ENCODE measurements at regions not wholly inside any gene's neighbourhood (a gene's known extent, or its start where the extent isn't known, plus 50 kb on each side); places are given as distances from the start of the nearest gene placed in this dataset.

DNA sequence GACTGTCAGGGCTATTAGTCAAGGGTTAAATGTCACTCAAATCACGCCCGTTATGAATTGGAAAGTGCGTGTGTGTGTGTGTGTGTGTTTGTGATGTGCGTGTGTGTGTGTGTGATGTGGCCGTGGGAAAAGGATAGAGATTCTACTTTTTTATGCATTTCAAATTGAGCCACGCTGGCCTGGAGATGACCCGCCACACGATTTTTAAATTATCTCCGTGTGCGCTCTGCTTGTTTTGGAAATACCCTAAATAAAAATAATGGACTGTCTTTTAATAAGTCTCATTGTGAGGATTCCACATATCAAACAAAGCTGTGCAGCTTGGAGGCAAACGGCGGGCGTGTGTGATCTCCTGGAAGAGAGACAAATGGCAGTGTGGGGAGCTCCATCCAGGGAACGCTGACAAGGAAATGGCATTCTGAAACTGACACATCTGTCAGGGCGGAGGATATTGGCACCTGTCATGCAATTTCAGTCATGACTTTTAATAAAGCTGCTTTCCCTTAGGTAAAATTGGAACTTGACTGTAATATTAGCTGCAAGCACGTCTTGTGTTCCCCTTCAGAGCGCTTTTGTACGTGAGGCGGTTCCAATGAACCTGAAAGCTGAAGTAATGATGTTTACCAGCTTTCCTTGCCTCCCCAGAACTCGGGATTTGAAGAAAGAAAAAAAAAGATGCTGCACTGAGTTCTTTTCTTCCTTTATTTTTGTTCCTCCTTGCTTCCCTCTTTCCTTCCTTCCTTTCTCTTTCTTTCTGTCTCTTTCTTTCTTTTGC, 381.8 kb upstream of the SMIM21 start:
- DNase-seq (ENCODE audit: low spot score) = no peak

- no peak for DNase-seq (ENCODE audit: low spot score)
Measured at GRCh38 chr18:75805265-75805664, 377.8 kb upstream of the SMIM21 start.

DNA sequence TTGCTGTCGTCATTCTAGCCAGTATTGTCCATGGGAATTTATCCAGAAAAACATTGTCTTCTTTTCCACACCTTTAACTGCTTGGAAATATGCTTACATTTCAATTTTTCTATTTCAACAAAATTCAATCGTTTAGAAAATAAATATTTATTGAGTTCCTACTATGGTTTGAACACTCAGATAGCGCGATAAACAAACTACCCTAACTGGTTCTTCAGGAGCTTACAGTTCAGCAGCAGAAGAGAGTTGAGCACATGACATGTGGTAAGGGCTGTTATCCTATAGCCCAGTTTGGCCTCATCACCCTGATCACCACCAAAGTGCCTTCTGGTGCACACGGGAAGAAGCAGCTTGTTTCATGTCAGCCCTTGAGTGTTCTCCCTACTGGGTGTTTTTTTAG, 375.2 kb upstream of the SMIM21 start:
- DNase-seq (ENCODE audit: low spot score) = no peak

DNA sequence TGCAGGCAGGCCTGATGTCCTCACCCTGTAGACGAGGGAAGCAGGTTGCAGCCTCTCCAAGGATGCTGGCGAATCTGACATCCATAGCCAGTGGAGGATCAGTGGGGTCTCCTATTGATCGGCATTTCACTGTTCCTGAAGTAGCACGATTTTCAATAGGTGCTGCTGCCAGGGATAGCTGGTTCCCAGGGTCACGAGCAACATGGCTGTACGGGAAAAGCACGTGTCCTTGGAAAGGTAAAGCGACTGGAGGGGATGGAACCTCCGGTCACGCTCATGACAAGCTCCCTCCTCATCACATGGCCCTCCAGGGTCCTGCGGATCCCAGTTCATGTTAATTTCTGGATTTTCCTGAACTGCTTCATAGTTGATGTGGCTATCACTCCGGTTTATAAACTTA, 373.7 kb upstream of the SMIM21 start:
- DNase-seq (ENCODE audit: low spot score) = no peak

GRCh38 chr18:75800331-75800648, 372.8 kb upstream of the SMIM21 start:
- DNase-seq (ENCODE audit: low spot score) = no peak

- peak; percentile 46 for DNase-seq (ENCODE audit: low spot score)
Measured at GRCh38 chr18:75799449-75800330, 372.2 kb upstream of the SMIM21 start.

DNA sequence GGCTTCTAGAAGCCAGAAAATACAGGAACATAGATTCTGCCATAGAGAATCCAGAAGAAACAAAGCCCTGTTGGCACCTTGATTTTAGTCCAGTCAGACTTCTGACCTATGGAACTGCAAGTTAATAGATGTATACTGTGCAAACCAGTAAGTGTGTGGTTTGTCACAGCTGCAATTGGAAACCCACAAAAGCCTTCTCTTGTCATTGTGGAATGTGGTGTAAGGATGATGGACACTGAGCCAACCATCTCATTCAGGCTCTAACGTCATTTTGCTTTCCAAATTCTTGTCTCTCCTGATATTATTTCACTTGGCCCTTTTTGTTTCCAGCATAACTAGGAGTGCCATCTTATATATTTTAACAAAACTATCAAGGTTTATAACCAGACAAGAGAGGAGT, 369.5 kb upstream of the SMIM21 start:
- no peak for DNase-seq (ENCODE audit: low spot score)

- no peak for DNase-seq (ENCODE audit: low spot score)
Measured at GRCh38 chr18:75790796-75791195, 363.3 kb upstream of the SMIM21 start.

DNA sequence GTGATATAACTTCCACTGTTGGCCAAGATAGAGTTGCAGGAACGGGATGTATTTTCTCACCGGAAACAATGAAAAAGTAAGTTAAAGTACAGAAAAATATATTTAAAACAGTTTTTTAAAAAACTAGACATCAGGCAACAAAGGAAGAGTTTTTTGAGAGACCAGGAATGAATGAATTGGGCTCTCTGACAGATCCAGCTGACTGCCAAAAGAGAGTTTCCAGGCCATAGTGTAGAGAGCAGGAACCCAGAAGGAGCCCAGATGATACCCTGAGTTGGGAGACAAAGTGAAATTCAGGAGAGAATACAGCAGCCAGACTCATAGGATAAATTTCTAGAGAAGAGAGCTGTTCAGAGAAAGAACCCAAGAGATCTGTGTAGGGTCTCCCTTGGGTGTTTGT, 362.6 kb upstream of the SMIM21 start:
- no peak for DNase-seq (ENCODE audit: low spot score)

DNA sequence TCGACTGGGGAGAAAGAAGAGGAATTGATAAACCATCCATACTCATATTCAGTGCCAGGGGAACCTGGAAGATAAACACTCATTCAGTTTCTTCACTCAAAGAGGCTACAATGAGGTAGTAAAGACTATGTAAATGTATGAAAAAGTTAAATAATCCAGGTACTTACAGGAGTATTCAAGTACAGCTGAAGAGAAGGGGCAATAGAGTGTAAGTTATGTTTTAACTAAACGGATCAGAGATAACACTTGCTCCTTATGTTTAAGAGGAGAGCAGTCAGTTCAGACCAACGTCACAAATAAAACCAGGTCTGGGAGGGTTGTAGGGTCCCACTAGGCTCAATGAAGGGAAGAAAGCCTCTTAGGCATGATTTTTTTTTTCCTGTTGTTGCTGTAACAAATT, 358.3 kb upstream of the SMIM21 start:
- no peak for DNase-seq (ENCODE audit: low spot score)

DNA sequence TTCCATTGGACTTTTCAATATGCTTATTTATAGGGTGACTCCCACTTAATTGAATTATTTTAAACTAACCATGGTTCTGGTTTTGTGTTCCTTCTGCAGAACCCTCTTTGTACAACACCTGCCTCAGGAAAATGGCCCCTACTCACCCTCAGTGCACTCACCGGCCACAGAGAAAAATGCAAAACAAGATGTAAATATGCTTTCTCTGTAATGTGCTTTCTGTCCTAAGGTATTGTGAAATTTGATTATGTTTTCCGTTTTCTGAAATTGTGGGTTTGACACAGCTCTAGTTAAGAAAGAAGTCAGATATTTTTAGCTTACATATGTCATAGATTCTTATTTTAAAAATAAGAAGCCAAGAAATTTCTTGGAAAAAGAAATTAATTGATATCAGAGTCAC, 357.7 kb upstream of the SMIM21 start:
- no peak for DNase-seq (ENCODE audit: low spot score)

DNA sequence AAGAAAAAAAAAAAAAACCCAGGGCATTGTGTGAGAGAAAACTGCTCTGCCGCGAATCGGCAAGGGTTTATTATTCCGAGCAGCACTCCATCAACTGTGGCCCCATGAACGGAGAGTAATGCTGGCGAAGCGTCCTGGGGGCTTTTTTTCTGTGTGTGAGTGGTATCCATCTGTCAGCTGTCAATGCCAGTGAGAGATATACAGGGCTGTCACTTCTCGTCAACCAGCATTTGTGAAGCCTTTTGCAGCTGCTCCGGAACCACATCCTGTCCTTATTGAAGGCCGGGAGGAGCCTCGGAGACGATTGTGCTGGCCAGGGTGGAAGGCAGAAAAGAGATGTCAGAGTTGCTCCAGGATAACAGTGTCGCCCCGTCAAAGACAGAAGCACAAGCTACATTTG, 356.9 kb upstream of the SMIM21 start:
- no peak for DNase-seq (ENCODE audit: low spot score)

DNA sequence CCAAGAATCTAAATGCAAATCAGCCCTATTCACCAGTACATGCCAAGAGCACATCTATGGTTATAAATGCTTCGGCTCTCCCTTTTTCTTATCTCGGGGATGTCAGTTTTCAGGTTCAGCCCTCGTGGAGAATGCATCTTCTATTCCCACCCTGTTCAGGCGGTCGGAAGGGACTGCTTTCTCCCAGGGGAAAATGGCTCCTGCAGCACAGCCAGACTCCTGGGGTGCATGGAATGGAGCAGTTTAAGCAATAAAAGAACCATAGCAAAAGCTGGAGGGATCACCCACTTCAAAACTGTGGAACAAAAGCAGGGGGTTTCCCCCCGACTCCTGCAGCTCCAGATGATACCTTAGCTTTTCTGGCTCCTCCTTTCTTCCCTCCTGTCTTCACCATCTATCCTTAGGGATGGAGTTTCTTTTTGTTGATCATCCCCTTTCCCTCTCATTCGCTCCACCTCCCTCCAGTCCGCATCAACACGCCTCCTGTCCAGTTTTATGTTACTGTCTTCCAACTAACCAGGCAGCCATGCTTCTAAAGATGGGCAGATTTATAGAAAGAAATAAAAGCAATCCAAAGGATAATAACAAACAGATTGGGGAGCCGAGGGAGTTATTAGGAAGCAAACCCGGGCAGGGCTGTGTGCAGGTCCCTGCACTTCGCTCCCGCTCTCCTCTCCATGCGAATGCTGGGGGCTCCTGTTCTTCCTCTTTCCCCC, 356.2 kb upstream of the SMIM21 start:
- DNase-seq (ENCODE audit: low spot score) = no peak

DNA sequence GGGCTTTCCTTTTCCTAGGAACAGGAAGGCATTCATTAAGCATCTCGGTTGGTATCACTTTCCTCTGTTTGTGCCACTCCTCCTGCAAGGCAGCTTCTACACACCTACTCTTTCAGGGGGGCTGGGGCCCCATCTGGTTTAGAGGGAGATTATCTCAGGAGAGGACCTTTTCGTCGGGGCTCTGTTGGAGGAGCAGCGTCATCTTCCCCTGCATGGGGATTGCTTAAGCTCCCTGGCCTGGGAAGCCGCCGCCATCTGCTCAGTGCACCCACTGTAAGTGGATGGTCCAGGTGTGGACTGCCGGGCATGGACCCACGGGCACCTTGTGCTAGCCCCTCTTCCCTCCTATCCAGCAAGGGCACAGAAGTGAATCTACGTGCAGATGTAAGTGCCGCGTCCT, 355.3 kb upstream of the SMIM21 start:
- DNase-seq (ENCODE audit: low spot score) = no peak

DNA sequence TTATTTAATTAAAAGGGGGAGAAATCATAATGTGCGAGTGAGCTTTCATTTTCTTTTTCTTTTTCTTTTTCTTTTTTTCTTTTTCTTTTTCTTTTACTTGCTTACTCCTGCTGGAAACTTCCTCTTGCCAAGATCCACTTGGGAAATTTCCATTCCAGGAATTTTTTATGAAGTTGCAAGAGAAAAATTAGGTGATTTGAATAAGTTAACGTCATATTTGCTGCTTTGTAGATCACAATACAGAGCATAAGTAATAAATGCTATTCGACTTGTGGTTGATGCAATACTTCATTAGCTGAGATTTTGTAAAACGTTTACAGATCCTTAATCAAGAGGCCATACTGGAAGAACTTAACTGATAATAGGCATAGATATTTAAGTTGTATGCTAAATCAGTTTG, 354.7 kb upstream of the SMIM21 start:
- DNase-seq (ENCODE audit: low spot score) = no peak

GRCh38 chr18:75779910-75780309, 352.4 kb upstream of the SMIM21 start:
- no peak for DNase-seq (ENCODE audit: low spot score)

DNA sequence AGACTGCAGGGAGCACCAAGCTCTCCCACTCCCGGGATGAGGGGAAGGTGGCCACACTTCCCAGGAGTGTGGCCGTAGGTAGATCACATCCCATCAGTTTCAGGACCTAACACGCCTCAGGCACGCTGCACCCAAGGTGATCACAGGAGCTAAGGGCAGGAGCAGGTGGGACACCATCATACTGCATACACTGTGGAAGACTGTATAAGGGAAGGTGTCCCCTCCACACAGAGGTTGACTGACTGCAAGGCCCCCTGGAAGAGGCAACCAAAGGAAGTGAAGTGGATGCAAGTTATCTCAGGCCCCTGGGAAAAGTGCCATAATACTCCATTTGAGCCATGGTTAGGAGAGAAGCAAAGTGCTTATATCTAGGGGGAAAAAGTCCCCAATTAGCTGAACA, 351.9 kb upstream of the SMIM21 start:
- no peak for DNase-seq (ENCODE audit: low spot score)

- no peak for DNase-seq (ENCODE audit: low spot score)
Measured at GRCh38 chr18:75777630-75778029, 350.1 kb upstream of the SMIM21 start.

DNA sequence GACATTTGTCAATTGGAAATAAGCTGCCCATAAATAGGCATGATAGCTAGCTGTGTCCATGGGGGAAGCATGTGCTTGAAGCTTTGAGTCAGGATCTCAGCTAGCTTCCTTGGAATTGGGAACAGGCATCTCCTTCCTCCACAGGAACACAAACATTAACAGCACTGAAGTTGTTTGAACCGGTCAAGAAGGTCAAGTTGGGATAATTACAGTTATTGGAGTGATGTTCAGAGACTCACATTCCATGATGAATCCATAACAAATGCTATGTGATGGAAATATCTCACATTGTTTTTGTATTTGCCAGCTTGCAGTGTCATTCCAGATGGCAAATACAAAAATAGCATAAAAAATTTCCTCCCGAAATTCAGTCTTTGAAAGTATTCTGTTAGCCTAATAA, 347.6 kb upstream of the SMIM21 start:
- DNase-seq (ENCODE audit: low spot score) = no peak

DNA sequence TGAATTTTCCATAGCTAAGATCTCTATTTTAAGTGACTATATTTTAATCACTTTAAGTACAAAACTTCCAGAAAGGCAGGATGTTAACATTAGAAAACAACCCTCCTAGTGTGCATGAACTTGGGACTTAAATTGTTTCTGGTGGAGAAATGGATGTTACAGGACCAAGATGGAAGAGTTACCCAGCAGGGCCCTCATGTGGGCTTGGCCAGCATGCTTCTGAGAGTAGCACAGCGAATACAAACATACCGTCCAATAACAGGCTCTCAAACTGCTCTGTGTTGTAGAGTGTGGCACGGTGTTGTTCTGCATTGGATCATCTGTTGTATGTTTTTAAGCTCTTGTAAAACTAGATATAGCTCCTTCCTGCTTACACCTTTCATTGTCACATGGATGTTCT, 346.1 kb upstream of the SMIM21 start:
- no peak for DNase-seq (ENCODE audit: low spot score)

DNA sequence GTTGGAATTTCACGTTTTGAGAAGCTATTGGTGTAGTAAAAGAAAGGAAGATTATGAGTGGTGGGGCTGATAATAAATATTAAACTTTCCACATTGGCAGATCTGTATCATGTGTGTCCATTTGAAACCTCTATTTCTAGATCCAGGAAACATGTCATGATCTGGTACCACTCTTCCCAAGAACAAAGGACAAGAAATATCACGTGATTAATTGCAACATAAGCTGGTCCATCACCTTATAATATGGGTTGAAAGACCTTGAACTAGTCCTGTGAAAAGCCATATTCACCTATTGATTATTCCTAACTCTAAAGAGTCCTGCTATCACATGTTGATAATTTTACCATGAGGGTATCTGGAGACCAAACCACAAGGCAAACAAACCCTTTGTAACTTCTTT, 335.3 kb upstream of the SMIM21 start:
- no peak for DNase-seq (ENCODE audit: low spot score)

GRCh38 chr18:75760208-75760607, 332.7 kb upstream of the SMIM21 start:
- DNase-seq (ENCODE audit: low spot score) = no peak

DNA sequence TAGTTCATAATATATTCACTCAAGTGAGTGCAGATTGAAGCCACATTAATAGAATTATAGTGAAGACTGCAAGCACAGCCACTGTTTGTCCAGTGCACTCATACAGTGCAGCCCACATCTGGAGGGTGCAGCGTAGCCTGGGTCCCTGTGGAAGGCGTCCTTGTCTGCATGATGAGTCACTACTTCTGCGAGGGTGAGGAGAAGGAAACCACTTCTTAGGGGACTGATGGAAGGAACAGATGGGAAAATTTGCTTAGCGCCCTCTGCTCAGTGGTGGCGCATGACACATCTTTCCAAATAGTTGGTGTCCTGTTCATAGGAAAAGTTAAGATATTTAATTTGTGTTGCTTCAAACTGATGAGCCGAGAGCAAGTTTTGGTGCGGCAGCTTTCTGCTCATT, 330.4 kb upstream of the SMIM21 start:
- peak; percentile 23 for DNase-seq (ENCODE audit: low spot score)

Measured in H4 (cell line).